Fibroblast of skin of left biceps (primary cell): ENCODE measurements at regions not wholly inside any gene's neighbourhood (a gene's known extent, or its start where the extent isn't known, plus 50 kb on each side); places are given as distances from the start of the nearest gene placed in this dataset.
A peak's percentile ranks its signal among the peaks of the same experiment; 100 is the strongest.

Experiments
- DNase-seq, 2 experiments: peaks; one replicate each; pipeline ENCODE4 v3.0.0-alpha.2; 2013; ENCODE audit warnings: low read depth in 2 of 2

- no peak for DNase-seq
Observed at GRCh38 chr2:18927525-18928232, 338.3 kb upstream of the NT5C1B start.

- no peak for DNase-seq
Observed at GRCh38 chr2:18926631-18927524, 337.5 kb upstream of the NT5C1B start.

- DNase-seq, result peak; percentile 79 to 82
Observed at GRCh38 chr2:18925296-18925695, 335.9 kb upstream of the NT5C1B start.

DNA sequence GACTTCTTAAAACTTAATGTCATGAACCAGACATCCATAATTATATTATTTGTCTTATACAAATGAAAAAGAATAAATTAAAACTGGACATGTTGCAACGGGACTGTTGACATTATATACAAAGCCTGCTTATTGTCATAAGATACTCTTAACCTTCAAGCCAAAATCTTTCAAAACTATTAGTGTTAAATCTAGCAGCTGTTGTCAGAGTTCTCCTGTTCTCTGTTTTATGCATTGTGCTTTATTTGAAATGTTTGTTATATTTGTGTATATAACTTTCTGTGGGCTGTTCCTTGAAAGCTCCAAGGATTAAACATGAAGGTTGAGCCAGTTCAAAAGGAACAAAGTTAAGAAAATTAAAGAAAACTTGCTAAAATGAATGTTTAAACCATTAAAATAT, 335.5 kb upstream of the NT5C1B start:
- no peak for DNase-seq

DNA sequence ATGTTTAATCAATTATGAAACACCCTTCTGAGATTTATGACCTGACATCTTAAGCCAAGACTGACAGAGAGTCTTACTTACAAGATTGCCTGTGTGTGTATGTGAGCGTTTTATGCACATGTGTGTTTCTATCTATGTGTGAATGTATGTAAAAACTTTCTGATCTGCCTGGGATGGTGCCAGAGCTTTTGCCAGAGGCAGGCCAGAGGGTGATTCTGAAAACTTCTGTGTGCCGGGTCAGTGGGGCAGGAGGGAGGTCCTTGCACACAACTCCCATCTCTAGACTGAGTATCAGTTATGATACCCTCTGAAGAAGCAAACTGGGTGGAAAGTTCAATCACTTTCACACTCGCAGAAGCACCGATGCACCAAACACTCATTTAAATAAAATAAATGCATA, 335.0 kb upstream of the NT5C1B start:
- DNase-seq, result no peak

DNA sequence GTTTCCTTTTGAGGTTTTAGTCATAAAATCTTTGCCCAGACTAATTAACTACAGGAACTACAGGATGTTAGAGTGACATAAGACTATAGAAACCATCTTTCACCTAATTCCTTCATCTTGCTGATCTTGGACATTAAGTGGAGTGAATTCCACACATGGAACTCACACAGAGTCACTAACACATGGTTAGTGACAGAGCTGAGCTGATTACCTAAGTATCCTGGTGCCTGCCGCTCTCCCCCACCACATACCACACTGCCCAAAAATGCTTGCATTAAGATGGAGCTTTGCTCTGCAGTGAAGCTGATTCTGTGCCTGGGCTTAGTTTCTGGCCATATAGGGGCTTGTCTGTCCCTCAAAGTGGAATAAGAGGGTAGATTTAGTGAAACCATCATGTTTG, 332.9 kb upstream of the NT5C1B start:
- DNase-seq, result no peak

DNA sequence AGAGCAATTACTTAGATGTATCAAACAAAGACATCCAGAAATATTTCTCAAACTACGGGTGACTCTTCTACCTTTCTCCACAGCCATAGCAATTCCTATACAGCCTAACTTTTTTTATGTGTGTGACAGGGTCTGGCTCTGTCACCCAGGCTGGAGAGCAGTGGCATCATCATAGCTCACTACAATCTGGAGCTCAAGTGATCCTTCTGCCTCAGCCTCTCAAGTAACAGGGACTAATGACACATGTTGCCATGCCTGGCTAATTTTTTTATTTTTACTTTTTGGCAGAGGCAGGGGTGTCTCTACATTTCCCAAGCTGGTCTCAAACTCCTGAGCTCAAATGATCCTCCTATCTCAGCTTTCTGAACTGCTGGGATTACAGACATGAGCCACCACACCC, 328.9 kb upstream of the NT5C1B start:
- no peak for DNase-seq

GRCh38 chr2:18915227-18915626, 325.9 kb upstream of the NT5C1B start:
- no peak for DNase-seq

DNA sequence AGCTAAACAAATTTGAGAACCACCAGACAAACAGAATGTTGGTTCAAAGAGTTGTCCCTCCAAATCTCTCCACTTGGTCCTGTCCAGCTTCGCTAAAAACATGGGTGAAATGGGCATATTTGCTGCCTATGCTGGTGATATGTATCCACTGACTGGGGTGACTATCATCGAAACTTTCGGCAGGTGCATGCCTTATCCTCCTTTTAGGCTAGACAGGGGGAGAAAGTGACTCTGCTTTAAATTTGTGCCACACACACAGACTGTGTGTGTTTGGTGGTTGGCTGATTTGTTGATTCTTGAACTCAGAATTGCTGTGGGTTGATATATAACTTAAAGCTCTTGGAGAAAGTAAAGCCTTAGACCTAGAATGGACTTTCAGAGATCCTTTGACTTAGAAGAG, 324.1 kb upstream of the NT5C1B start:
- DNase-seq, result no peak

- no peak for DNase-seq
Observed at GRCh38 chr2:18912225-18912888, 323.0 kb upstream of the NT5C1B start.

- no peak for DNase-seq
Observed at GRCh38 chr2:18911416-18911815, 322.0 kb upstream of the NT5C1B start.

GRCh38 chr2:18910843-18911242, 321.5 kb upstream of the NT5C1B start:
- DNase-seq, result peak; percentile 93 to 95

- DNase-seq, result no peak
Observed at GRCh38 chr2:18907937-18908336, 318.6 kb upstream of the NT5C1B start.

- DNase-seq, result no peak
Observed at GRCh38 chr2:18907508-18907907, 318.1 kb upstream of the NT5C1B start.

GRCh38 chr2:18903750-18904149, 314.4 kb upstream of the NT5C1B start:
- no peak for DNase-seq

GRCh38 chr2:18901242-18901641, 311.9 kb upstream of the NT5C1B start:
- DNase-seq, result no peak

- DNase-seq, result no peak
Observed at GRCh38 chr2:18900691-18901141, 311.3 kb upstream of the NT5C1B start.

- DNase-seq, result no peak
Observed at GRCh38 chr2:18899725-18900124, 310.4 kb upstream of the NT5C1B start.

GRCh38 chr2:18898271-18898670, 308.9 kb upstream of the NT5C1B start:
- DNase-seq, result no peak

DNA sequence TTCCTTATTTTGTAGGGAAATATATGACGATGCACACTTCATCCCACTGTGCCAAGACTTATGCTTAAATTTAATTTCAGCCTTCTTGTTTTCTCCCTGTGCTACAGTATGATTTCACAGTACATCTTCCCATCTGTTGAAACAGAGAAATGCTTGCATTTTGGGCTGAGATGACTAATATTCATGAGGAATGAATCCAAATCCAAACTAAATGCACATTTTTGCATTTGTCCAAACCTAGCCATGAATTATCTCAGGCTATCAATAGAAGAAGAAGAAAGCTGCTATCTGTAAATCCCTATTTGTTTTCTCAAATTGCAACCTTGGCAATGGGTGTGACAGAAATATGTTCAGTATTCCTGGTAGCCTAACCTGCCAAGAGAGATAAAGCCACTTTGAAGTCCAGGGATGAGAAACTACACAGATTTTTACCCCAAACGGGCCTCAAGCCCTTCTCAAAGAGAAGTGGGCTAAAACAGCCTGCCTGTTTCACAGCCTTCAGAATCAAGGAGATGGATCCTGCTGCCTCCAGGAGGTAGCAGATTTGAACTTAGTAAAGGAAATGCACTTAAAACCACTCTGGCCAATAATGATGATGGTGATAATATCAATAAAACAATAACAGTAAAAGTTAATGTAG, 306.9 kb upstream of the NT5C1B start:
- DNase-seq, result peak; percentile 64 to 75

DNA sequence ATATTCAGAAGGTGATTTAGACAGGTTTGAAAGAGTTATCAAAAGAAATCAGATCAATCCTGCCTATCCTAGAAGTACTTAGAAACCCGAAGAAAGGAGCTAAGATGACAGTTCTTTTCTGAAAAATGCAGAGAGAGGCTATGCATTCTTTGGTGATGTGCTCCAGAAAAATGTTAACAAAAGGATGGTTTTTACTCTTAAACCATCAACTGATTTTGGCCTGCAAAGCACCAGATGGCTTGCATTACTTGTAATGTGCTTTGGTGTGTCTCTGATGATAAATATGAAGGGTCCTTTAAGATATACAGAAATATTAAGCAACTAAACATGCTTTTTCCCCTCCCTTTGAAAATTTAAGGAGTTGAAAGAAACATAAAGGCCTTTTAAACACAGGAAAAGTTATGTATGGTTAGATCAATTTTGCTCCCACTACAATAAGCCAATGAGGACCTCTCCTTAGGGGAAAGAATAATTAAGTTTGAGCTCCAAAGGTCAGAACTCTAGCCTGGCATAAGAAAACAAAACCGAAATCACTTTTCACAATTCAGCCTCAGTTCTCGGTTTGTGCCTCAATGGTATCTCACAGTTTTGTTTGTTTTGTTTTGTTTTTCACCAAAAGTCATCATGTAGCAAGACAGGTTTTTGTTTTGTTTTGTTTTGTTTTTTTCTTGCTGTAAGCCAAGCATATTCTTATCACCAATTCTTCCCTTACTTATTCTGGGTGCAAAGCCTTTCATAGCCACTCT, 302.4 kb upstream of the NT5C1B start:
- DNase-seq, result peak; percentile 65 to 68
